Upper lobe of left lung (tissue), 4 donors: ENCODE measurements at regions not wholly inside any gene's neighbourhood (a gene's known extent, or its start where the extent isn't known, plus 50 kb on each side); places are given as distances from the start of the nearest gene placed in this dataset.

ENCODE experiments used
- CTCF ChIP-seq, 6 experiments: fragments of 450-650 bp in 4 of 6; fragments of 200-600 bp in 2 of 6; sonication (generic) in 2 of 6; IDR thresholded peaks; one replicate each; pipeline ENCODE4 v1.5.1; 2016 to 2019; ENCODE audit warnings: antibody characterized with exemption in 6 of 6
- POLR2A ChIP-seq, 4 donors: fragments of 450-650 bp; IDR thresholded peaks; one replicate each; pipeline ENCODE4 v1.5.1; 2016 to 2017; ENCODE audit warnings: antibody characterized with exemption in 4 of 4, mild to moderate bottlenecking in 2 of 4

DNA sequence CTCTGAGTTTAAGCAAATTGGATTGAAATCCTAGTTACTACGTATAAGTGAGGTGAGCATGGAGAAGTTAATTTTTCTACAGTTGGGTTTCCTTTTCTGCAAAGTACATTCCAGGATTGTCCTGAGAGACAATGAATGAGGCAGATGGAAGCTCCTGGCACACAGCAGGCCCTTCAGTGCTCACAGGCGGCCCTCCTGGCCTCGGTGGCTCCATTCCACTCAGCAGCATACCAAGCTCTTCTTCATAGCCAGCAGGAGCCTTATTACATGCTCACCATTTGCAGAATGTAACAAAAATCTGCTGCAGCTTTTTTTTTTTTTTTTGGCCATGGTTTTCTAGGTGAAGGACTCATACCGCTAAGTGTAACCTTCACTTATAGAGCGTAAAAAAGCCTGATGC is 113.2 kb upstream of the FAM9B start:
- TF ChIP-seq CTCF (IDR thresholded peaks at IDR 0.05) (no peak), POLR2A (IDR thresholded peaks at IDR 0.05) (no peak)
